Tibial nerve (tissue), 3 donors: ENCODE measurements at regions not wholly inside any gene's neighbourhood (a gene's known extent, or its start where the extent isn't known, plus 50 kb on each side); places are given as distances from the start of the nearest gene placed in this dataset.

Experiments
- EP300 ChIP-seq, 2 donors: sonication (generic); formaldehyde crosslinking; IDR thresholded peaks; one replicate each; pipeline ENCODE4 v1.6.1; 2017; ENCODE audit warnings: antibody characterized with exemption in 2 of 2, mild to moderate bottlenecking in 1 of 2
- POLR2A ChIP-seq, 2 donors: fragments of 450-650 bp; IDR thresholded peaks; one replicate each; pipeline ENCODE4 v1.6.1; 2017; ENCODE audit warnings: antibody characterized with exemption in 2 of 2, mild to moderate bottlenecking in 2 of 2, moderate library complexity in 2 of 2

- TF ChIP-seq POLR2A (IDR thresholded peaks at IDR 0.05) (no peak), EP300 (IDR thresholded peaks at IDR 0.05) (no peak)
Measured at GRCh38 chr12:14256121-14256520, 109.4 kb upstream of the ATF7IP start.
